ENCODE measurements at regions not wholly inside any gene's neighbourhood (a gene's known extent, or its start where the extent isn't known, plus 50 kb on each side); places are given as distances from the start of the nearest gene placed in this dataset.

- no peak for DNase-seq (ENCODE audit: low spot score)
Measured at GRCh38 chr10:59595593-59595992, 114.1 kb downstream of the SLC16A9 start.

GRCh38 chr10:59593768-59594167, 115.9 kb downstream of the SLC16A9 start:
- no peak for DNase-seq (ENCODE audit: low spot score)

- DNase-seq (ENCODE audit: low spot score): no peak
Measured at GRCh38 chr10:59589796-59590195, 119.9 kb downstream of the SLC16A9 start.

- no peak for DNase-seq (ENCODE audit: low spot score)
Measured at GRCh38 chr10:59588791-59589190, 120.9 kb downstream of the SLC16A9 start.

- DNase-seq (ENCODE audit: low spot score): no peak
Measured at GRCh38 chr10:59587756-59588140, 121.9 kb downstream of the SLC16A9 start.

- no peak for DNase-seq (ENCODE audit: low spot score)
Measured at GRCh38 chr10:59587083-59587755, 122.4 kb downstream of the SLC16A9 start.

GRCh38 chr10:59586407-59586891, 123.2 kb downstream of the SLC16A9 start:
- no peak for DNase-seq (ENCODE audit: low spot score)

- DNase-seq (ENCODE audit: low spot score): no peak
Measured at GRCh38 chr10:59585046-59585700, 124.5 kb downstream of the SLC16A9 start.

GRCh38 chr10:59582780-59583179, 126.9 kb downstream of the SLC16A9 start:
- DNase-seq (ENCODE audit: low spot score): no peak

- DNase-seq (ENCODE audit: low spot score): no peak
Measured at GRCh38 chr10:59582058-59582457, 127.6 kb downstream of the SLC16A9 start.

- DNase-seq (ENCODE audit: low spot score): peak; percentile 25
Measured at GRCh38 chr10:59580026-59580863, 129.4 kb downstream of the SLC16A9 start.

- DNase-seq (ENCODE audit: low spot score): no peak
Measured at GRCh38 chr10:59578741-59579140, 130.9 kb downstream of the SLC16A9 start.

GRCh38 chr10:59577984-59578383, 131.7 kb downstream of the SLC16A9 start:
- no peak for DNase-seq (ENCODE audit: low spot score)

GRCh38 chr10:59575269-59575668, 134.4 kb downstream of the SLC16A9 start:
- no peak for DNase-seq (ENCODE audit: low spot score)

- no peak for DNase-seq (ENCODE audit: low spot score)
Measured at GRCh38 chr10:59563531-59563930, 146.1 kb downstream of the SLC16A9 start.

- DNase-seq (ENCODE audit: low spot score): no peak
Measured at GRCh38 chr10:59562126-59562525, 147.5 kb downstream of the SLC16A9 start.

- DNase-seq (ENCODE audit: low spot score): no peak
Measured at GRCh38 chr10:59561477-59562121, 148.1 kb downstream of the SLC16A9 start.

GRCh38 chr10:59560990-59561389, 148.7 kb downstream of the SLC16A9 start:
- no peak for DNase-seq (ENCODE audit: low spot score)

GRCh38 chr10:59560161-59560560, 149.5 kb downstream of the SLC16A9 start:
- DNase-seq (ENCODE audit: low spot score): no peak

- no peak for DNase-seq (ENCODE audit: low spot score)
Measured at GRCh38 chr10:59558066-59558465, 151.6 kb downstream of the SLC16A9 start.

- peak; percentile 17 for DNase-seq (ENCODE audit: low spot score)
Measured at GRCh38 chr10:59557642-59558041, 152.0 kb downstream of the SLC16A9 start.

- DNase-seq (ENCODE audit: low spot score): peak; percentile 47
Measured at GRCh38 chr10:59557052-59557451, 152.6 kb downstream of the SLC16A9 start.

Data from iPS-NIHi11 (cell line).